GM23338 (cell line): ENCODE measurements at regions not wholly inside any gene's neighbourhood (a gene's known extent, or its start where the extent isn't known, plus 50 kb on each side); places are given as distances from the start of the nearest gene placed in this dataset.

Experiments used
- CREB1 ChIP-seq: fragments of 250-450 bp; sonication (Bioruptor Pico); IDR thresholded peaks from 2 replicates; pipeline ENCODE4 v1.5.0; 2020; ENCODE audit warnings: low read depth, mild to moderate bottlenecking, moderate library complexity
- CTCF ChIP-seq, 2 experiments: fragments of 200-600 bp in 1 of 2; sonication (generic) in 1 of 2; conservative IDR thresholded peaks; 2 replicates each; pipeline versions ENCODE4 v1.5.1 to v1.6.1; 2016 to 2017; ENCODE audit warnings: antibody characterized with exemption in 2 of 2, low read depth in 2 of 2, mild to moderate bottlenecking in 2 of 2, moderate library complexity in 1 of 2
- ETS1 ChIP-seq: IDR thresholded peaks from 2 replicates; pipeline ENCODE4 v1.6.1; 2016; ENCODE audit warnings: antibody characterized with exemption
- EZH2 ChIP-seq: fragments of 200-600 bp; sonication (generic); IDR thresholded peaks from one replicate; pipeline ENCODE4 v1.8.0; 2017; ENCODE audit warnings: antibody characterized with exemption, mild to moderate bottlenecking, low read depth; ENCODE audit not compliant: unreplicated experiment
- EZH2phosphoT487 ChIP-seq: fragments of 200-600 bp; sonication (generic); IDR thresholded peaks from one replicate; pipeline ENCODE4 v1.8.1; 2018; ENCODE audit warnings: antibody characterized with exemption; ENCODE audit not compliant: unreplicated experiment
- JUNB ChIP-seq: IDR thresholded peaks from one replicate; pipeline ENCODE4 v1.6.1; 2016; ENCODE audit warnings: antibody characterized with exemption; ENCODE audit not compliant: unreplicated experiment
- NANOG ChIP-seq: IDR thresholded peaks from 2 replicates; pipeline ENCODE4 v1.6.1; 2016; ENCODE audit warnings: antibody characterized with exemption, borderline replicate concordance
- POLR2AphosphoS5 ChIP-seq: IDR thresholded peaks from 2 replicates; pipeline ENCODE4 v1.6.1; 2016; ENCODE audit warnings: antibody characterized with exemption, low read depth
- REST ChIP-seq: IDR thresholded peaks from one replicate; pipeline ENCODE4 v1.6.1; 2018; ENCODE audit warnings: antibody characterized with exemption; ENCODE audit not compliant: unreplicated experiment
- STAT1 ChIP-seq: IDR thresholded peaks from one replicate; pipeline ENCODE4 v1.6.1; 2016; ENCODE audit warnings: antibody characterized with exemption; ENCODE audit not compliant: unreplicated experiment
- ZNF114 ChIP-seq: fragments of 250-450 bp; sonication (Bioruptor Pico); IDR thresholded peaks from 2 replicates; pipeline ENCODE4 v1.5.0; 2020; ENCODE audit warnings: mild to moderate bottlenecking, moderate library complexity
- ZNF331 ChIP-seq: fragments of 250-450 bp; sonication (Bioruptor Pico); IDR thresholded peaks from 2 replicates; pipeline ENCODE4 v1.5.0; 2020; ENCODE audit warnings: low read depth, mild to moderate bottlenecking, moderate library complexity
- ZNF462 ChIP-seq: fragments of 250-450 bp; sonication (Bioruptor Pico); IDR thresholded peaks from 2 replicates; pipeline ENCODE4 v1.5.0; 2020; ENCODE audit warnings: mild to moderate bottlenecking, moderate library complexity

- no peak for TF ChIP-seq CTCF (conservative IDR thresholded peaks at IDR 0.05; ENCODE audit: low read depth in 2 of 2)
- TF ChIP-seq EZH2phosphoT487: no peak
- TF ChIP-seq REST: no peak
- no peak for TF ChIP-seq EZH2
- TF ChIP-seq POLR2AphosphoS5: no peak
- TF ChIP-seq ETS1: no peak
- no peak for TF ChIP-seq CREB1 (CRISPR knock-in tag)
- no peak for TF ChIP-seq NANOG
- TF ChIP-seq JUNB: no peak
- TF ChIP-seq ZNF331: no peak
- TF ChIP-seq ZNF114: no peak
- TF ChIP-seq STAT1: no peak
- no peak for TF ChIP-seq ZNF462 (CRISPR knock-in tag)
These were observed 69.5 kb downstream of the ACTBL2 start for GRCh38 chr5:57413145-57413544.
